Karpas-422 (cell line): ENCODE measurements at regions not wholly inside any gene's neighbourhood (a gene's known extent, or its start where the extent isn't known, plus 50 kb on each side); places are given as distances from the start of the nearest gene placed in this dataset.

ENCODE experiments used
- DNase-seq: peaks from one replicate; pipeline ENCODE4 v3.0.0-alpha.2; 2015
- H2AFZ ChIP-seq: fragments of 200-600 bp; sonication (generic); 2 replicates; pipeline ENCODE4 v1.6.1; 2014; ENCODE audit warnings: antibody characterized with exemption, low read length, mixed read lengths
- H3K27ac ChIP-seq: fragments of 200-600 bp; sonication (generic); 2 replicates; pipeline ENCODE4 v1.5.1; 2014; ENCODE audit warnings: mild to moderate bottlenecking, low read length, moderate library complexity
- H3K27me3 ChIP-seq: fragments of 200-600 bp; sonication (generic); 2 replicates; pipeline ENCODE4 v1.6.1; 2014; ENCODE audit warnings: low read length, mixed read lengths
- H3K36me3 ChIP-seq: fragments of 200-600 bp; sonication (generic); 2 replicates; pipeline ENCODE4 v1.6.1; 2014; ENCODE audit warnings: low read length, mixed read lengths; ENCODE audit not compliant: insufficient read depth
- H3K4me1 ChIP-seq: fragments of 200-600 bp; sonication (generic); 2 replicates; pipeline ENCODE4 v1.6.1; 2014; ENCODE audit warnings: mild to moderate bottlenecking, low read length, mixed read lengths
- H3K4me2 ChIP-seq: fragments of 200-600 bp; sonication (generic); 2 replicates; pipeline ENCODE4 v1.6.1; 2014; ENCODE audit warnings: low read length, low read depth, mild to moderate bottlenecking; ENCODE audit not compliant: poor library complexity, severe bottlenecking
- H3K4me3 ChIP-seq: fragments of 200-600 bp; sonication (generic); 2 replicates; pipeline ENCODE4 v1.5.1; 2014; ENCODE audit warnings: mild to moderate bottlenecking, antibody characterized with exemption, low read length, mixed read lengths
- H3K79me2 ChIP-seq: fragments of 200-600 bp; sonication (generic); 2 replicates; pipeline ENCODE4 v1.6.1; 2014; ENCODE audit warnings: mild to moderate bottlenecking, low read length, mixed read lengths
- H3K9ac ChIP-seq: fragments of 200-600 bp; sonication (generic); 2 replicates; pipeline ENCODE4 v1.6.0; 2014; ENCODE audit warnings: low read length
- H3K9me2 ChIP-seq: fragments of 200-600 bp; sonication (generic), shearing (Covaris generic); replicated peaks from 2 replicates; pipeline ENCODE4 v1.6.0; 2014; ENCODE audit warnings: mild to moderate bottlenecking, low read length, moderate library complexity; ENCODE audit not compliant: insufficient read depth
- H3K9me3 ChIP-seq: fragments of 300-700, 200-600 bp; sonication (generic); 2 replicates; pipeline ENCODE4 v1.6.1; 2014; ENCODE audit warnings: low read length, mixed read lengths
- H4K20me1 ChIP-seq: fragments of 200-600 bp; sonication (generic); 2 replicates; pipeline ENCODE4 v1.6.1; 2014; ENCODE audit warnings: mild to moderate bottlenecking, antibody characterized with exemption, low read length, low read depth; ENCODE audit not compliant: insufficient read depth

DNA sequence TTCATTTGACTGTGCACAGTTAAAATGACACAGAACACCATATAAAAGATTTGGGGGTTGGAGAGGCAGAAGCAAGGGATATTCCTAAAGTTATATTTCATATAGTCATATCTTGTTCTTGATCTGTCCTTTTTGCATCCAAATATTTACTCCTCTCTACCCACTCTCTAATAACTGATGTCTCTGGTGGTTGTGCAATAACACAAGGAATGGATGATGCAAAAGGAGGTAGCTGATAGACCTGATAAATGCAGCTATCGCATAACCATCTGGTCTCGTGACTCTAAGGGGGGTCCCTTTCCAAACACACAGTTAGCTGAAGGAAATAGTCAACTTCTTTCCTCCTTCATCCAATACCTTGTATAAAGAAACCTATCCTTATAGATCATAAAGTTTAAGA lies 123.1 kb downstream of the POLR1F start:
- Histone ChIP-seq H3K4me3 (no peak overlapping the region), H3K27me3 (no peaks in the 10 kb centered on the region), H2AFZ (no peak overlapping the region), H3K9me3 (no peaks in the 10 kb centered on the region), H3K9me2 (no peaks in the 10 kb centered on the region), H3K9ac (no peak overlapping the region), H3K4me2 (no peak overlapping the region), H3K79me2 (no peaks in the 10 kb centered on the region), H3K4me1 (no peaks in the 10 kb centered on the region), H3K27ac (no peak overlapping the region), H3K36me3 (no peaks in the 10 kb centered on the region), H4K20me1 (no peaks in the 10 kb centered on the region)
- DNase-seq: no peak

DNA sequence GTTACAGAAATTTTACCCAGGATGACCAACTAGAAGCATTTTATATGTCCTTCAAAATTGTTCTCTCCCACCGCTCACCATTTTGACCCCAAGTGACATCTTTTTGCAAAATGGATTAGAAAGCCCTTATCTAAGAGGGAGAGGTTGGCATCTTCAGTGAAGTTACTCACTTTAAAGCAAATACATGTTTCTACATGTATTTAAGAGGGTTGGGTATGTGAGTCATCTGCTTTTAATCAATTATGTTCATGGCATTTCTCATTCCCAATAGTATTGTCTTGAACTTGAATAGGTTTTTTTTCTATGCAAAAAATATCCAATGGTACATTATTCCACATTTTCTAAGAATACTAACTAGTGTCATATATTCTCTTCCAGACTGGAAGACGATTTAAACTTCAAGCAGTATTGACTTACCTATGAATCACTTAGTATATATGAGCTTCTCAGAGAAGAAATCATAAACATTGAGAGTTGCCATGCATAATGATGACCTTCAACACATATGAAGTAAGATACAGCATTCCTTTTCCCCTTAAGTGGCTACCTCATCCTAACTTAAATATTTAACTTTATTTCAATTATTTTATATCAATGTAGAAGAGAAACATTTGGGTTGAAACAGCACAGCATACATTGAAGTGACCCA lies 132.8 kb downstream of the POLR1F start:
- H3K4me3 ChIP-seq: no peak overlapping the region
- no peak overlapping the region for H3K9ac ChIP-seq
- H3K9me2 ChIP-seq: no peaks in the 10 kb centered on the region; the same call in 1 of the 2 replicates
- H3K4me1 ChIP-seq: no peaks in the 10 kb centered on the region
- no peak overlapping the region for H3K4me2 ChIP-seq
- H3K79me2 ChIP-seq: no peaks in the 10 kb centered on the region
- no peaks in the 10 kb centered on the region for H4K20me1 ChIP-seq
- no peaks in the 10 kb centered on the region for H3K27me3 ChIP-seq
- no peaks in the 10 kb centered on the region for H3K36me3 ChIP-seq
- no peak overlapping the region for H3K27ac ChIP-seq
- no peaks in the 10 kb centered on the region for H3K9me3 ChIP-seq
- DNase-seq: no peak
- H2AFZ ChIP-seq: no peak overlapping the region

DNA sequence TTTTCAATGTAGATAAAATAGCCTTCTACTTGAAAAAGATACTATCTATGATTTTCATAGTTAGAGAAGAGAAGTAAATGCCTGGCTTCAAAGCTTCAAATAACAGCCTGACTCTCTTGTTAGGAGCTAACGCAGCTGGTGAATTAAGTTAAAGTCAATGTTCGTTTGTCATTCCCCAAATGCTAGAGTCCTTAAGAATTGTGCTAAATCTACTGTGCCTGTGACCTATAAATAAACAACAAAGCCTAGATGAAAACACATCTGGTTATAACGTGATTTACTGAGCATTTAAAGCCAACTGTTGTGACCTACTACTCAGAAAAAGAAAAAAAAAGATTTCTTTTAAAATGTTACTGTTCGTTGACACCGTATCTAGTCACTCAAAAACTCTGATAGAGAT lies 134.7 kb downstream of the POLR1F start:
- Histone ChIP-seq H3K9ac (no peak overlapping the region), H3K9me3 (no peaks in the 10 kb centered on the region), H3K27ac (no peak overlapping the region), H3K4me1 (no peaks in the 10 kb centered on the region), H3K9me2 (no peaks in the 10 kb centered on the region; the same call in 1 of the 2 replicates), H3K4me3 (no peak overlapping the region), H4K20me1 (no peaks in the 10 kb centered on the region), H2AFZ (no peak overlapping the region), H3K79me2 (no peaks in the 10 kb centered on the region), H3K4me2 (no peak overlapping the region), H3K36me3 (no peaks in the 10 kb centered on the region), H3K27me3 (no peaks in the 10 kb centered on the region)
- no peak for DNase-seq

DNA sequence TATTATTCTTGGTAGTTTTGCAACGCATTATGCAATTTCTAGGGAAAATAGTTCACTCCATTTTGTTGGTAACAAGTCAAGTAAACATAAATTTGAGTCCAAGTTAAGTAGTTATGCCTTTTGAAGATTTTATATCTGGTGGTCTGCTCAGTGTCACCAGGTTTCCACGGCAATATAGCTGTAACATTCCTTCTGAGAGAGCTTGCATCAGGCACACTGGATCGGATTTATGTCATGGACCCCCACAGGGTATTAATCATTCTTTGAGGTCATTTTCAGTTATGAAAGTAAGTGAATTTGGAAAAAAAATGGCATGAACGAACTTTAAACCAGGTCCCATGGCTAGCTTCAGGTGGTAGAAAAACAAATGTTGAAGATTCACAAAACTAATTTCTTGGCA lies 136.3 kb downstream of the POLR1F start:
- no peaks in the 10 kb centered on the region for H3K4me1 ChIP-seq
- no peak overlapping the region for H2AFZ ChIP-seq
- H3K27ac ChIP-seq: no peak overlapping the region
- no peak overlapping the region for H3K9ac ChIP-seq
- no peaks in the 10 kb centered on the region for H3K79me2 ChIP-seq
- no peaks in the 10 kb centered on the region for H3K27me3 ChIP-seq
- no peak overlapping the region for H3K4me3 ChIP-seq
- H3K4me2 ChIP-seq: no peak overlapping the region
- DNase-seq: no peak
- no peaks in the 10 kb centered on the region for H4K20me1 ChIP-seq
- no peaks in the 10 kb centered on the region for H3K9me3 ChIP-seq
- no peaks in the 10 kb centered on the region; the same call in 1 of the 2 replicates for H3K9me2 ChIP-seq
- H3K36me3 ChIP-seq: no peaks in the 10 kb centered on the region

DNA sequence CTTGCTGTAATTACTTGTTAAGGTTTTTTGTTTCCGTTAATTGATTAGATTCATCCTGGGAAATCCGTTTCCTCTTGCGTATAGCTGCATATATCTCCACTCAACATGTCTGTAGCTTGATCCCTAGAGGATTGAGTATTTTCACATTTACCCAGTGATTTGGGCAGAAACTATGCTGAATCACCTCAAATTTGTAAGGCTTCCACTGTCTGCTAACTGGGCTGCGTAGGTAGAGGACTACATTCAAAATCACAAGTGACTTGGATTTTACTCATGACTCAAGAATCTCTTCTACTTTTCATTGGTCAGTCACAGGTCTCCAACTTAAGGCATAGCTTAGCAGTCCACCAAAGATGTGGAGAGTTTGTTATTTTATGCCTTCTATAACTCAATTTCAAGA lies 141.8 kb downstream of the POLR1F start:
- H3K9me2 ChIP-seq: no peaks in the 10 kb centered on the region
- H3K9me3 ChIP-seq: no peaks in the 10 kb centered on the region
- no peaks in the 10 kb centered on the region for H3K4me1 ChIP-seq
- no peaks in the 10 kb centered on the region for H4K20me1 ChIP-seq
- no peak overlapping the region for H2AFZ ChIP-seq
- no peak overlapping the region for H3K9ac ChIP-seq
- H3K4me3 ChIP-seq: no peak overlapping the region
- H3K27ac ChIP-seq: no peak overlapping the region
- no peaks in the 10 kb centered on the region for H3K36me3 ChIP-seq
- no peak for DNase-seq
- no peak overlapping the region for H3K4me2 ChIP-seq
- no peaks in the 10 kb centered on the region for H3K27me3 ChIP-seq
- H3K79me2 ChIP-seq: no peaks in the 10 kb centered on the region

DNA sequence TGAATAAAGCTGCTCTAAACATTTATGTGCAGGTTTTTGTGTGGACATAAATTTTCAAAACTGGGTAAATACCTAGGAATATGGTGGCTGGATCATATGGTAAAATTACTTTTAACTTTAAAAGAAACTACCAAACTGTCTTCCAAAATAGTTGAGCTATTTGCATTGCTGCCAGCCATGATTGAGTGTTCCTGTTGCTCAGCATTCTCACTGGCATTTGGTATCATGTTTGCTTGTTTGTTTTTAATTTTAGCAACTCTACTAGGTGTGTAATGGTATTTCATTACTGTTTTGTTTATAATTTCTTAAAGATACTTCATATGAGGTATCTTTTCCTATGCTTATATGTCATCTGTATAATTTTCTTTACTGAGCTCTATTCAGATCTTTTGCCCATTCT lies 143.2 kb downstream of the POLR1F start:
- H3K9ac ChIP-seq: no peak overlapping the region
- H3K27ac ChIP-seq: no peak overlapping the region
- H3K79me2 ChIP-seq: no peaks in the 10 kb centered on the region
- H2AFZ ChIP-seq: no peak overlapping the region
- H3K9me3 ChIP-seq: no peaks in the 10 kb centered on the region
- no peak overlapping the region for H3K4me3 ChIP-seq
- no peak for DNase-seq
- H3K4me2 ChIP-seq: no peak overlapping the region
- no peaks in the 10 kb centered on the region for H3K9me2 ChIP-seq
- no peaks in the 10 kb centered on the region for H3K36me3 ChIP-seq
- no peaks in the 10 kb centered on the region for H3K27me3 ChIP-seq
- no peaks in the 10 kb centered on the region for H3K4me1 ChIP-seq
- H4K20me1 ChIP-seq: no peaks in the 10 kb centered on the region

DNA sequence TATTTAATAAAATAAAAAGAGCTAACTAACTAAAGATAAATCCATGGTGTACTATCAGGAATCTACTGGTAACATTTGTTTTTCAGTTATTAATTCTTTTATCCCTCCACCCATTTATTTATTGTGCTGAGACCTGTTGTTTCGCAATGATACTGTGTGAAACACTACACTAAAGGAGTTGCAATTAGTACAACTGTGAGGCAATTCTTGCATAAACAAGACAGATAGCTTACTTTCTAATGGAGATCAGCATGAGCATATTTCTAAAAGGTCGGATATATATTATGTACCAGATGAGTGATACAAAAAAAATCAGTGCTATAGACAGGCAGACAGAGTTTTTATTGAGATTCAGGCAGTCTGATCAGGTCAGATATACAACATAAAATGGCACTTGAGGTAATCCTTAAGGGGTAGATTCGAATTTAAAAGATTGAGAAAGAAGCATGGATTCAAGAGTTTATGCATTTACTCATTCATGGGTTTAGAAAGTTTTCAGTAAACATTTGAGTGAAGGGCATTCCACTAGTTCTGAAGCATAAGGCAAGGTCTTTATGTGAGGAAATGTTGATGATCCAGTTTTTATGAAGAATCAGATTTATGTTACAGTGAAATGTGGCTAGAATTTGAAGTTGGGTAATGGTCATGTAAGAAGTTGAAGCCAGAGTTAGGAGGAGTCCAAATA lies 147.6 kb downstream of the POLR1F start:
- Histone ChIP-seq H2AFZ (no peak overlapping the region), H3K27me3 (no peaks in the 10 kb centered on the region), H3K27ac (no peak overlapping the region), H3K9me2 (no peaks in the 10 kb centered on the region), H3K9me3 (no peaks in the 10 kb centered on the region), H3K4me1 (no peaks in the 10 kb centered on the region), H3K4me2 (no peak overlapping the region), H3K36me3 (no peaks in the 10 kb centered on the region), H3K79me2 (no peaks in the 10 kb centered on the region), H4K20me1 (no peaks in the 10 kb centered on the region), H3K9ac (no peak overlapping the region), H3K4me3 (no peak overlapping the region)
- DNase-seq: no peak

DNA sequence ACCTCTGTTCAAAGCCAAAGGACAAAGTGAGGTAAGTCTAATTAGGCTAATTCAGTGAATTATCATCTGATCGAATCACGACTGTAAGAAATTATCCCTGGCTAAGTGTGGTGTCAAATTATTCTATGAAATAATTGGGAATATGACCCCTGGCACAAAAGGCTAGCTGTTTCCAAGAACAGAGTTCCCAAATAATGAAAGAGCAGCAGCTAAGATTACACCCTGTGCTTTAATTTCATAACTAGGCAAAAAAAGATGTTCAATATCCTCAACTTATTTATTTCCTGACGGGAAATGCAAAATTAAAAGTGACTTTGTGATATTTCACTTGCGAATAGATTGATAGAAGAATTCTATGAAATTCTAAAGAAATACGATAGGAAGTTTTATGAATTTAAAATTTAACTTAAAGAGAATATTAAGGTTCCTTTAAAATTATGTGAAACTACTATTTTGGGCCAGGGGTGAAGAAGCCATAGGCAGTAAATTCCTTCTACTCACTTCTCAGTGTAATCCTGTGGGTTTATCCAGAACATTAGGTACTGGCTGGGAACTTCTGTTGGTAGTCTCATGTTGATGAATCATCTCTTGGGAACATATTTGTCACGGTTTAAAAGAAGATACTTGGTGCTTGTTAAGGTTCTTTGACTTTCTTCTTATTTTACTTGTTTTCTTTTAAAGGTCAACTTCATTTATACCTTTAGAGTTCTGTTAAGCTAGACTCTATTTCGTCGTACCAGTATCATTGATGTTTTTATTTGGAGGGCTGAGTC lies 148.5 kb downstream of the POLR1F start:
- no peak for DNase-seq
- Histone ChIP-seq H3K36me3 (no peaks in the 10 kb centered on the region), H2AFZ (no peak overlapping the region), H3K9ac (no peak overlapping the region), H4K20me1 (no peaks in the 10 kb centered on the region), H3K9me2 (no peaks in the 10 kb centered on the region), H3K27ac (no peak overlapping the region), H3K9me3 (no peaks in the 10 kb centered on the region), H3K27me3 (no peaks in the 10 kb centered on the region), H3K4me2 (no peak overlapping the region), H3K79me2 (no peaks in the 10 kb centered on the region), H3K4me3 (no peak overlapping the region), H3K4me1 (no peaks in the 10 kb centered on the region)
